BJ (cell line): ENCODE measurements at regions not wholly inside any gene's neighbourhood (a gene's known extent, or its start where the extent isn't known, plus 50 kb on each side); places are given as distances from the start of the nearest gene placed in this dataset.

ENCODE experiments used
- CTCF ChIA-PET: fragments of 350-600 bp; formaldehyde crosslinking; extraction: SDS; loops from one replicate; lab custom pipeline; 2021; ENCODE audit warnings: antibody characterized with exemption, inconsistent platforms; lab: Yijun Ruan, JAX
- POLR2A ChIA-PET: fragments of 300-600 bp; sonication (Branson Sonifier 250); formaldehyde crosslinking; extraction: SDS; loops from one replicate; lab custom pipeline; 2021; ENCODE audit warnings: antibody characterized with exemption; lab: Charles Lee
- DNase-seq: peaks from one replicate; pipeline ENCODE4 v3.0.0-alpha.2; 2011; ENCODE audit warnings: low read depth
- H3K27me3 ChIP-seq: 2 replicates; pipeline ENCODE4 v1.6.0; 2011; ENCODE audit warnings: low read length; ENCODE audit not compliant: control insufficient read depth, insufficient read depth
- H3K36me3 ChIP-seq: 2 replicates; pipeline ENCODE4 v1.5.1; 2011; ENCODE audit warnings: low read length; ENCODE audit not compliant: control insufficient read depth, insufficient read depth
- H3K4me3 ChIP-seq: 2 replicates; pipeline ENCODE4 v1.5.1; 2011; ENCODE audit warnings: low read depth, mild to moderate bottlenecking, control low read depth, low read length
- CTCF ChIP-seq: IDR thresholded peaks from 2 replicates; pipeline ENCODE4 v1.5.1; 2011; ENCODE audit warnings: low read depth, mild to moderate bottlenecking, control low read depth, inconsistent platforms, low read length, moderate library complexity; ENCODE audit not compliant: insufficient read depth

DNA sequence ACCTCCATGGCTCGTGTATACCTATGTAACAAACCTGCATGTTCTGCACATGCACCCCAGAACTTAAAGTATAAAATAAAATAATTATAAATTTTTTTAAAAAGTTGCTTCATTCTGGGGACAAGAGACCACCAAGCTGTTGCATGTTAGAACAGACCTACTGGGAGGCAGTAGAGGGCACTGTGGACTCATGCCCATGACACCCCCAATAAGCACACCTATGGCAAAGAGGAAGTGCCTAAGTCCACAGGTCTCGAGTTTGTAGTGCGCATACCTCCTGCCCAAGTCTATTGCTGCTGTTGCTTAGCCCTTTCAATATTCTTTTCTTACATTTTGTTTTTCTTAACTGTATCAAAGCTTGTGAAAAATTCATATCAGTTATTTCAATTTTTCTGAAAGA, 267.9 kb upstream of the THBS1 start:
- Histone ChIP-seq H3K36me3 (no peaks in the 10 kb centered on the region; the same call in 1 of the 2 replicates), H3K27me3 (no peaks in the 10 kb centered on the region), H3K4me3 (no peak overlapping the region)
- ChIA-PET POLR2A (no interaction called here), CTCF (interaction anchor here (0.7 to 1.3 kb wide), 2 partner anchors 267 to 396 kb away, joined by 3 read pairs; no protein-coding TSS in a partner anchor)
- DNase-seq: no peak
- TF ChIP-seq CTCF: 0 out of 2 replicates have a peak, but pooled peaks have one; percentile 8

DNA sequence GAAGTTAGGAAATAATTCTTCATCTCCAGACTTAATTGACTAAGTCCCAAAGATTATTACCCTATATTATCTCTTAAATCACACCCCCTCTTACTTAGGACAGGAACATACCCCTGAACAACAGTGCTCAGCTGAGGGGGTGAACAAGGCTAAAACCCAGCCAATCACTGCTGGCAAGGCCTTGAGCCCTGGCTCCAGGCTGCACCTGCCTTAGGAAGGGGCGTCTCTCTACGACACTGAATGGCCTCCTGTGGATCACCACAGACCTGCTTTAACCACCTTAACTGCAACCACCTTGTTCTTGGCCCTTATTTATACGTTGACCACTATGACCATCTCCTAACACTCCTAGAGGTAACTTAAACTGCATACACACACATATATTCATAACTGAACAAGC, 267.4 kb upstream of the THBS1 start:
- no peak for TF ChIP-seq CTCF
- DNase-seq: no peak
- Histone ChIP-seq H3K27me3 (no peaks in the 10 kb centered on the region), H3K36me3 (no peaks in the 10 kb centered on the region; the same call in 1 of the 2 replicates), H3K4me3 (no peak overlapping the region)
- POLR2A ChIA-PET: no interaction called here
- CTCF ChIA-PET: interaction anchor here (1.3 kb wide), 1 partner anchor 266 kb away, joined by 3 read pairs; no protein-coding TSS in a partner anchor

GRCh38 chr15:39313881-39314280, 267.0 kb upstream of the THBS1 start:
- DNase-seq: no peak
- no peak overlapping the region for H3K4me3 ChIP-seq
- no peaks in the 10 kb centered on the region for H3K27me3 ChIP-seq
- TF ChIP-seq CTCF: no peak
- ChIA-PET CTCF (interaction anchor here (1.0 to 1.3 kb wide), 2 partner anchors 9 to 266 kb away, joined by 3 read pairs; no protein-coding TSS in a partner anchor), POLR2A (no interaction called here)
- H3K36me3 ChIP-seq: no peaks in the 10 kb centered on the region; the same call in 1 of the 2 replicates

- POLR2A ChIA-PET: no interaction called here
- H3K36me3 ChIP-seq: no peaks in the 10 kb centered on the region; the same call in 1 of the 2 replicates
- no peak overlapping the region for H3K4me3 ChIP-seq
- no peak for TF ChIP-seq CTCF
- CTCF ChIA-PET: interaction anchor here (0.6 to 1.9 kb wide), 6 partner anchors 10 to 265 kb away, joined by 3 to 6 read pairs (median 3); no protein-coding TSS in a partner anchor
- H3K27me3 ChIP-seq: no peaks in the 10 kb centered on the region
- DNase-seq: no peak
Measured at GRCh38 chr15:39315206-39315850, 265.6 kb upstream of the THBS1 start.

DNA sequence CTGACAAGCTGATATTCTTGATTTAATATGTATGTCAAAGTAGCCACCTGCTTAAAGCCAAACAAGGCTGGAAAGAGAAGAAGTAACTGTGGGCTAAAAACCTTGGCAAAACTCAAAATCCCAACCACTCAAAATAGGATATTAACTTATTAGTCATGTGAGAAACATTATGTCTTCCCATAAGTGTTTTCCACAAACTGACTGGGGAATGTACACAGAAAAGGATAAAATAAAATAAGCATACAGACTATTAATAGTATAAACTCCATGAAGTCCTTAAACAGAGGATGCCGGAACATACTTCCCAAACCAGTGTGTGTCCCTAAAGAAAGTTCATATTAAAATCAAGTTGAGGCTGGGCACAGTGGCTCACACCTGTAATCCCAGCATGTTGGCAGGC, 263.7 kb upstream of the THBS1 start:
- Histone ChIP-seq H3K4me3 (no peak overlapping the region), H3K27me3 (no peaks in the 10 kb centered on the region), H3K36me3 (no peaks in the 10 kb centered on the region; the same call in 1 of the 2 replicates)
- no peak for DNase-seq
- TF ChIP-seq CTCF: no peak
- ChIA-PET CTCF (interaction anchor here (1.9 kb wide), 1 partner anchor 9 kb away, joined by 6 read pairs; no protein-coding TSS in a partner anchor), POLR2A (interaction anchor here (0.6 kb wide), 1 partner anchor 10 kb away, joined by 3 read pairs; no protein-coding TSS in a partner anchor)
